ENCODE measurements at regions not wholly inside any gene's neighbourhood (a gene's known extent, or its start where the extent isn't known, plus 50 kb on each side); places are given as distances from the start of the nearest gene placed in this dataset.

DNA sequence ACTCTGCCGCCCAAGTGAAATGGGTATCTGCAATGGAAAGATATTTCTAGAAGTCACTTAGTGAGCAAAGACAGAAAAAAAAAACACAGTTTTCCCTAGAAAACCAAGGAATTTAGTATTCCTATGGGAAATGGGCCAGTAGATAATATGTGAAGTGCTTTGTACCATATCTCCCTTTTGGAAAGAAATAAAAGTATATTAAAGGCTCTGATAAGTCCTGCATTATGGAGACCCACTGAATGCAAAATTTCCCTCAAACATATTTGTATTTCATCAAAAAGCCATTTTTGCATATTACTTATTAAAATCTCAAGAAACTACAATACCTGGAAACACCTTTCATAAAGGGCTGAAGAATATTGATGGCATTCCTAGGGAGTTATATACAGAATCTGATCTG is 51.6 kb upstream of the DYNLRB2 start:
- TF ChIP-seq, protein P1, sequence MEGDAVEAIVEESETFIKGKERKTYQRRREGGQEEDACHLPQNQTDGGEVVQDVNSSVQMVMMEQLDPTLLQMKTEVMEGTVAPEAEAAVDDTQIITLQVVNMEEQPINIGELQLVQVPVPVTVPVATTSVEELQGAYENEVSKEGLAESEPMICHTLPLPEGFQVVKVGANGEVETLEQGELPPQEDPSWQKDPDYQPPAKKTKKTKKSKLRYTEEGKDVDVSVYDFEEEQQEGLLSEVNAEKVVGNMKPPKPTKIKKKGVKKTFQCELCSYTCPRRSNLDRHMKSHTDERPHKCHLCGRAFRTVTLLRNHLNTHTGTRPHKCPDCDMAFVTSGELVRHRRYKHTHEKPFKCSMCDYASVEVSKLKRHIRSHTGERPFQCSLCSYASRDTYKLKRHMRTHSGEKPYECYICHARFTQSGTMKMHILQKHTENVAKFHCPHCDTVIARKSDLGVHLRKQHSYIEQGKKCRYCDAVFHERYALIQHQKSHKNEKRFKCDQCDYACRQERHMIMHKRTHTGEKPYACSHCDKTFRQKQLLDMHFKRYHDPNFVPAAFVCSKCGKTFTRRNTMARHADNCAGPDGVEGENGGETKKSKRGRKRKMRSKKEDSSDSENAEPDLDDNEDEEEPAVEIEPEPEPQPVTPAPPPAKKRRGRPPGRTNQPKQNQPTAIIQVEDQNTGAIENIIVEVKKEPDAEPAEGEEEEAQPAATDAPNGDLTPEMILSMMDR (IDR thresholded peaks at IDR 0.05) = no peak
- TF ChIP-seq EP300 (IDR thresholded peaks at IDR 0.05) (no peak), POLR2AphosphoS5 (IDR thresholded peaks at IDR 0.05) (no peak)
